Ecto neural progenitor cell (in vitro differentiated cells): ENCODE measurements at regions not wholly inside any gene's neighbourhood (a gene's known extent, or its start where the extent isn't known, plus 50 kb on each side); places are given as distances from the start of the nearest gene placed in this dataset.
"Not testable (repeated sequence)": the region's sequence is repeated elsewhere in the genome, so short reads cannot be mapped to it uniquely, and the experiment has no call there.

Source experiments
- DNase-seq: peaks from one replicate; pipeline ENCODE4 v3.0.0-alpha.2; 2018; ENCODE audit warnings: low spot score

DNA sequence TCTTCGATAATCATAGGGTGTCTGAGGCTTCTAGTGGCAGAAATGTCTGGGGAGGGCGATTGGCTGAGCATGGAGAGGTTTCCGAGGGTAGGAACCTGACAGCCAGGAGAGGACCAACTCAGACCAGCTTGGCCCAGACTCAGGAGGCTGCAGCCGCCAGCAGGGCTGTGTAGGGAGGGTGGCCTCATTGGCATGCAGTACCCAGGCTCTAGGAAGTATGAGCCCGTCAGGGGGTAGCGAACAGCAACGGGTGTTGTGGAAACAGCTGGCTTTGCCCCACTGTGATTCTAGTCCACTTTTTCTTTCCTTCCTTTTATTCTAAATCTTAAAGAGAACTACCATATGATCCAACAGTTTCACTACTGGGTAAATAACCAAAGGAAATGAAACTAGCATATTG is 103.3 kb downstream of the DIRAS3 start:
- DNase-seq: no peak

DNA sequence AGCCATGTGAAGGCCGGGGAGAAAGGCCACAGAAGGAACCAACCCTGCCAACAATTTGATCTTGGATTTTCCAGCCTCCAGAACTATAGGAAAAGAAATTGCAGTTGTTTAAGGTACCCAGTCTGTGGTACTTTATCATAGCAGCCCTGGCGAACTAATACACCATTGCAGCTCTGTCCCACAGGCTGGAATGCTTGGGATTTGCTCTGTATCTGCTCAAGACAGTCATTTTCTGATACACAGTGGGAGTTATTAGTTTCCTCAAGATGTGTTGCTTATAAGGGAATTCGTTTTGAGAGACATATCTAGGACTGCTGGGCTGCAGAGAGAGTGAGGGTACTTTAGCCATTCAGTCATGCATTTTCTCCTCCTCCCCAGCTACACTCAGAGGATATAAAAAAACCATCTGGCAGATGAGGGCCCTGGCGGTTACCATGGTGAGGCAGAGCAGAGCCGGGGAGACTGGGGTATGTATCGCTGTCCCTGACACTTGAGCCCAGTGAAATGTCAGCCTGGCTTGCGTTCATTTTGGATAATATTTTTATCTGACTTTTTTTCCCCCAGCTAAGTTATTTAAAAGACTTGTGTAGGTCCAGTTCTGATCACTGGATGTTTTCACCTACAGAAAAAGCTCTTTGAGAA is 104.6 kb downstream of the DIRAS3 start:
- DNase-seq: no peak

DNA sequence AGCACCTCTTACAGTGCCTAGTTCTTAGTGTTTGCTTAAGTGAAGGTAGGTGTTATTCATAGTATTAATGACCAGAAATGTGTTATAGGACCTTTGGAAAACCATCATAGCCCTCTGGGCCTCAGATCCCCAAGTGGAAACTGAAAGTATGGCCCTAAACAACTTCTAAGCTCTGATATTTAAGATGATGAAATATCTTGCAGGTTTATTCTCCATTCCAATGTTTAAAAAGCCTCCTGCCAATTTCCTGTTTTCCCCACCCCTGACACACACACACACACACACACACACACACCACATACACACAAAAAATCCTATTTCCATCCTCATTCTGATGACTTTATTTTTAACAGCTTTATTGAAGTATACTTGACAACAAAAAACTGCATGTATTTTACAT is 108.2 kb downstream of the DIRAS3 start:
- DNase-seq: no peak

DNA sequence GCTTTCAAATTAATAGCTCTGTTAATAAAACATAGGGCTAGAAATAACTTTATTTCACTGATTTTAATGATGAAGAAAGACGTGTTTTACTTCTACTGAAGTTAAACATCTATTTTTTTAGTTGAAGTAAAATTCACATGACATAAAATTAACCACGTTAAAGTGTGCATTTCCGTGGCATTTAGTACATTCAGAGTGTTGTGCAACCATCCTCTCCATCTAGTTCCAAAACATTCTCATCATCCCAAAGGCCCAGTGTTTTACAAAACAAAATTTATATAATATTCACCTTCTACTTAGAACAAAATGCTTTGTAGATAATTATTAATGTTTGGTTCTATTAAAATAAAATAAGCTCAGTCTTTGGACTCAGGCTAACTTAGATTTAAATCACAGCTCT is 108.5 kb upstream of the GNG12 start:
- DNase-seq: no peak

DNA sequence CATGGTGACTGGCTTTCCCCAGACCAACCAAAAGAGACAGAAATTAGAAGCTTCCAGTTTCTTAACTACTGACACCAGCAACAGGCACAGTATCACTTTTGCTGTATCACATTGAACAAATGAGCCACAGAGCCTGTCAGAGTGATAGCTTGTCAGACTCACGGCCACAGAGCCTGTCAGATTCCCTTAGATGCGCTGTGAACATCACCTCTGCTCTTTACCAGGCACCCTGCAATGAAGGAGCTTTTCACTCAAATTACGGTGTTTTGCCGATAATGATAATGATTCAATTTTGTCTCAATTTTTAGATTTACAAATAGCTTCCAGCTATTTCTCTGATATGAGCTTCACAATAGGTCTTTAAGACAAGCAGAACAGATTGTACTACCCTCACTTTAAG is 107.9 kb upstream of the GNG12 start:
- no peak for DNase-seq

DNA sequence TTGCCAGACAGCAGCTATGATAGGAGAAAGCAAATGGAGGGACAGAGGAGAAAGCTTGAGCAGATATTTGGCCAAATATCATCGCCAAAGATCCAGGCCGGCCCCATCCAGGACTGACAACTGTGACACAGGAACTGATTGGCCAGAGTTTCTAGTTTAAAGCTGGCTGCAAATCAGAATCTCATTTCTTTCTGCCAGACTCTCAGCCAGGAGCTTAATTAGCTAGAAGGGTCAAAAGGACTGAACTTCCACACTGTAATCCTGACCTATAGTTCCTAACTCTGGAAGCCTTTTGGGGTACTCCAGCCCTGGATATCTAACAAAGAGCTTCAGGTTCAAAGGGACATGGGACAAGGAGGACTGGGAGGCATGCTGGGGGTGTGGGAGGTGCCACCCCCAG is 106.7 kb upstream of the GNG12 start:
- no peak for DNase-seq

DNA sequence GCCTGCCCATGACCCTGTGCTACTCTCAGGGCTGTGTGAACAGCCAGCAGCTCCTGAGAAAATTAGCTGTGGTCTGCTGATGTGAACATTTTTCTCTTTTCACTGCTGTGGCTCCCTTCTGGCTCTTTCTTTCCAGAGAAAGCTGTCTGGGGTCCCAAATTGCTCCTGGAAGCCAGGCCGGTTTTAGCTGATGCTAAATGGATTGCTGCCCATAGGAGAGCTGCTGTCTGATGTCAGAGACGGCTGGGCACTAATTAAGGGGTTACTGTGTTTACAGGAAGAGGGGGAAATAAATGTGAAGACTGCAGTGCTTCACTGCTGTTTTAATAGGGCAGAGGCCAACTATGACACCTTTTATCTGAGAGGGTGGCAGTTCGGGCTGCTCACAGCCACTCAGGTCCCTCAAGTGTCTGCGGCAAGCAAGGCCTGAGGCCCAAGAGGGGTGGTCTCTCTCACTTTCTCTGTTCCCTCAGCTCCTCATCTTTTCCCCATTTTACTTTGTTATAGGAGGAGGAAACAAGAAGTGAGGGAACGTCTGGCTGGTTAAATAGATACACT is 106.0 kb upstream of the GNG12 start:
- DNase-seq: no peak

DNA sequence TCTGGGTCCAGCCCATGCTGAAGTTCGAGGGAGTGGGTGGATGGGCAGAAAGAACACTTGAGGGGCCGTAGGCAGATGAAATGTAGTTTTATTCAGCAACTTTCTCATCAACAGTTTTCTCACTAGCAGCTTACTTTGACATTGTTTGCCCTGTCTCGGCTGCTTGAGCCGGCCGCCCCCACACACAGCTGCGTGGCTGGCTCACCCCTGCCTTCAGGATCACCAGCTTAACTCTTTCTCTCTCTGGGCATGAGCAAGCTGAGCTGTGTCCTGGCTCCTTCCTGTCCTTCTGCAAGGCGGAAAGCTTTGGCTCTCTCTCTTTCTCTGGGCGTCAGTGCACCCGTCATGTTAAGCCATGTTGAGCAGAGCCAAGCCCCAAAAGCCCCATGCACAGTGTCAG is 104.4 kb upstream of the GNG12 start:
- no peak for DNase-seq

DNA sequence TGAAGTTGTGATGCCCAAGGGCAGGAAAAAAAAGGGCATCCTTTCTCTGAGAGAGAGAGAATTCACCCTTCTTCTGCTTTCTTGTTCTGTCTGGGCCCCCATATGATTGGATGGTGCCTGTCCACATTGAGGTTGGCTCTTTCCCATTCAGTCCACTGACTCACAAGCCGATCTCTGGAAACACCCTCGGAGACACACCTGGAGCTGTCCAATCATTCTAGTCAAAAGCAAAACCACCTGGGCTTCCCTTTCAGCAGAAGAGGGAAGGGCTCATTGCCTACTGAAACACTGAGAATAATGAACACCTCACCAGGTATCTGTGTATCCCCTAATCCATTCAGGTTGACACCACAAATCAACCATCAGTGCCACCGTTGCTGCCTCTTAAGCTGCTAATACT is 103.7 kb upstream of the GNG12 start:
- DNase-seq: no peak

DNA sequence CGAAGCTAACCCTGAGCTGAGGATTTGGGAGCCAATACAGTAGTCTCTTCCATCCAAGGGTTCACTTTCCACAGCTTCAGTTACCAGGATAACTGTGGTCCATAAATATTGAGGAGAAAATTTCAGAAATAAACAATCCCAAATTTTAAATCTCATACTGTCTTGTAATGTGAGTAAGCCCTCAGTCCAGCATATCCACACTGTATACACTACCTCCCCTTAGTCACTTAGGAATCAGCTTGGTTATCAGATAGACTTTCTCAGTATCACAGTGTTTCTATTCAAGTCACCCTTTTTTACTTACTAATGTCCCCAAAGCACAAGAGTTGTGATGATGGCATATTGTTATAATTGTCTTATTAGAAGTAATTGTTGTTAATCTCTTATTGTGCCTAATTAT is 102.3 kb upstream of the GNG12 start:
- DNase-seq: no peak

DNA sequence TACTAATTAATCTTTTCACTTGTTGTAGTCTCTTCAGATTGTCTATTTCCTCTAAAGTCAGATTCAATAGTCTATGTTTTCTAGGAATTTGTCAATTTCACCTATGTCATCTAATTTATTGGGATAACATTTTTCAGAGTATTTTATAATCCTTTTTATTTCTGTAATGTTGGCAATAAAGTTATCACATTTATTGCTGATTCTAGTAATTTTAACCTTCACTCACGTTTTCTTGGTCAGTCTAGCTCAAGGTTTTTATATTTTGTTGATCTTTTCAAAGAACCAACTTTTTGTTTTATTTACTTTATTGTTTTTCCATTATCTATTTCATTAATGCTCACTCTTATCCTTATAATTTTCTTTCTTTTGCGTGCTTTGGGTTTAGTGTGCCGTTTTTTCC is 97.9 kb upstream of the GNG12 start:
- DNase-seq: no peak

DNA sequence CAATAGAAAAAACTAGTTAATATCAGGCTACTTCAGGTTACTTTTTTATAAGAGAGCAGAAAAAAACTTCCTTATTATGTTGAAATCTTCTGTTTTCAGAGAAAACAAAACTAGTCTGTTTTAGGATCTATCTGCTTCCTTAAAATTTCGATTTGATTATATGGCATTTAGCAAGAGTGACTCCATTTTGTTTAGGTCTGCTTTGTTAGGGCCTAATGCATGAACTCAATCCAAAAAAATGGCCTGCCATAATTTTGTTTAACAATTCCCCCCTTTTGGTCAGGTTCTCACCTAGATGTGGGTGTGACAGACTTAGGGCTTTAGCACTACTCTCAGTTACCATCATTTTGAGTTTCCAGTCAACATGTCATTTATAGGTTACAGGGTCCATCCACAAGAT is 89.8 kb upstream of the GNG12 start:
- DNase-seq: no peak

DNA sequence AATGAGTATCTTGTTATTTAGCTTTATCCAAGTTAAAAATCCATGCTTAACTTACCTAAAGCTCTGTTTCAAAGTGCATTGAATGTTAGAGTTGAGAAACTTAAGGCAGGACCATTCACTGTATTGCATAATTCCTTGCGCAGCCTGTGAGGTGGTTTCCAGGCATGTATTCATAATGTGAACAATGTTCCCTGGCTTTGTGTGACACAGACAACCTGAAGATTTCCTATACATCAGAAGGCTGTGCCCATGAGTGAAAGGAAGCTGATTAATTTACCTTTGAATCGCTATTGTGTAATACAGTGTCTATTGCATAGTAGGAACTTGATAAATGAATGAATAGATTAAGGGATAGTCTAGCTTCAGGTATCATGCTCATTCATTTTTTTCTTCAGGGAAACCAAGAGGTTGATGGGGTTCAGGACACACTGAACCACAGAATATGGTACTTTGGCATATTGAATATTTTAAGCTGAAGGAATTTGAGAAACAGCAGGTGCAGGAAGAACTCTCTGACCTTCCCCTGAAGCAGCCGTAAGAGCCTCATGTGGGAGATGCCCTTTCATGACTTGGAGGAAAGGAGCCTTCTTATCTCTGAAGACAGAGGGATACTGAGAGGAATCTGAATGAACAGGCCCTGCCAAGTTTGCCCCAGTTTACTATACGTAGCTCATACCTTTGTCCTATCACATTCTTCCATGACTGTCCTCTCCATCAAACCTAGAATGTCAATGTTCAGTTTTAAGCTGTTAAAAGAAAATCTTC is 88.6 kb upstream of the GNG12 start:
- no peak for DNase-seq

DNA sequence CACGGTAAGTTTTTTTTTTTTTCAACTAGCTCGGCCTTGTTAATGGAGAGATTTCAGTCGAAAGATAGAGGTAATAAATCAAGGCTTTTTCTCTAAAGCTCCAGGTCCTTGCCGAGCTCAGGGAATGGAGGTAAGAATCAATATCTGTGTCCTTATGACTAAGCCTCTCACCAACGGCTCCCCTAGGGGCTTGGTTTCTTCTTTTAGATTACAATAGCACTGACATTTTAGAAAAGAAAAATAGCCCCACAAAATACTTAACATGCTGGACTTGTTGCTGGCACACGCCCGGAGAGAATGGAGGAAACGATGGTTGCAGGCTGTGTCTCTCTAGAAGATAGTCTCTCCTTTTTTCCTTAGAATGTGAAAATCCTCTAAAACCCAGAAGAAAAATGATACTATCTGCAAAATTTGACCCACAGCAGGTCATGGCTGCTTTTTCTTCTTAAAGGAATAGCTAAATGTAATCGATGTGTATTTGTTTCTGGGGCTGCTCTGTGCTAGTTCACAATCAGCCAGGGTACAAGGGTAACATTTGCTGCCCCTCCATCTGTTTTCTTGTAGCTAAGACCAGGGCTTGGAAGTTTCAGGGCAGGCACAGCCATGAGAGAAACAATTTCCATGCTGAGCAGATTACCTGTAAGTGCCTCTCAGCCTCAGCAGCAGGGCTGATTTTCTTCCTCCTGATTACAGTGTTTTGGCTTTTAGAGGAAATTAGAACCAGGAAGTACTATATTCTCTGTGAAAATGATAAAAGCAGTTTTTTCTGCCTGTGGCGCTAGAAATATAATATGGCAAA is 86.2 kb upstream of the GNG12 start:
- no peak for DNase-seq

DNA sequence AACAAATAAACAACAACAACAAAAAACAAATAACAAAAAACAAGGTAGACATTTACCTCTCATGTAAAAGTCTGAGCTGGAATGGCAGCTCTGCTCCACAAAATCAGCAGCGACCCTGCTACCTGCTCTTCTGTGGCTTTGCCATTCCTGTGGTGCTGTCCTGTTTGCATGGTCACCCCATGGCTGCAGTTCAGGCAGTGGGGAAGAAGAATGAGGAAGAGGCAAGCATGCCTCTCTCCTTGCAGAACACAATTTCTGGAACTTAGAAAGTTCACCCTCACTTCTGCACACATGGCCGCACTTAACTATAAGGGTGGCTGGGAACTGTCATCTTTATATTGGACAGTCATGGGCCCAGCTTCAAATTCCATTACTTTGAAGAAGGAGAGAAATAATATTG is 84.8 kb upstream of the GNG12 start:
- DNase-seq: no peak

DNA sequence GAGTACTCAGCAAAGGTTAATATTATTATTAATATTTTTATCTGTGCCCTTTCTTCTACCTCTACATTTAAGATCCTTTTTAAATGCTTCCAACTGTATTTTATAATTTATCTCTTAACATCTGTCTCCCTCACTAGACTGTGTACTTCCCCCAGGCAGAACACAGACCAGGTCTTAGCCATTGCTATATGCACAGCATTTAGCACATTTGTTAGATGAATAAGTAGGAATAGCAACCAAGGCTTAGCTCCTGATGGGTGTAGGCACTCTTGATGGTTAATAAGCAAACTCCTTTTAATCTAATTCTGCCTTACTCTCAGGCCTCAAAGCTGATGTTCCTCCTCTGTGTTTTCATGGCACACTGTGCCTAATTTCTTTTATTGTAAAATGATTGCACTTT is 83.7 kb upstream of the GNG12 start:
- DNase-seq: no peak

DNA sequence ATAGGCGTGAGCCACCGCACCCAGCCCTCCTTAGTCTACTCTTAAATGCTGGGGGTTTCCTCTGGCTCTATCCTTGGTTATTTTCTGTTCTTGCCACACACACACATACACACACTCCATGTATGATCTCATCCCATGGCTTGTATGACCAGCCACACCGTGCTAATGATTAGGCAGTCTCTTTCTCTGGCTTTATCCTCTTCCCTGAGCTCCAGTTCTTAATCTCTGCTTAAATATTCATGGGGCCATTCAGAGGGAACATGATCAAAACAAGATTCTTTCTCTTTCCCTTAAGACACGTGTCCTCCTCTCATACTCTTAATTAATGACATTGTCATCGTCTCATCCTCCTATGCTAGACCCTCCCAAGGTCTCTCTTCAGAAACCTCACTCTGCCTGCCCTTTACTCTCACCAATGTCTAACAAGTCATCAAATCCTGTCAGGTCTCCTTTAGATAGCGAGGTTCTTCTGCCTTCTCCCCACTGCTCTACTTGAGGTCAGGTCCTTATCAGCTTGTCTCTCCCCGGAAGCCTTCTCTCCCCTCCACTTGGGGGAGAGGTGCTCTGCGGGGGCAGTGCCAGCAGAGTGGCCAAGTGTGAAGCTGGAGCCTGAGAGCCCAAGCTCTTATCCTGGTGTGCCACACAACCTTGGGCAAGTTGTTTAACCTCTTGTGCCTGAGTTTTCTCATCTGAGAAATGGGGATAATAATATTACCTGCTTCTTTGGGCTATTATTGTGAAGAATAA is 83.0 kb upstream of the GNG12 start:
- no peak for DNase-seq

DNA sequence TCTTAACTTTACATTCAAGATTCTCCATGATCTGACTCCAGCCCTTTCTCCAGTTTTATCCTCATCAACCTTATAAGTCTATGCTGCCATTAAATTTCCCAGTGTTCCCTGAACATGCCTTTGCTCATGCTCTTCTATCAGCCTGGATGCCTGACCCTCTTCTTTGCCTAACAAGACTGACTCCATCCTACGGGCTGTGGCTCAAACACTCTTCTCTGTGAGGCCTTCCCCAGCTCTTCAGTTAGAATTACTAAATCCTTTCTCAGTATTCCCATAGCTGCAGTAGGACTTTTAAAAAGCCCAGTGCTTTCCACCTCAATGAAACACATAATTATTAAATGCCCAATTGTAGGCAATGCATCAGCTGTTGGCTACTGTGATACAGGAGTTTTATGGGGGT is 76.5 kb upstream of the GNG12 start:
- no peak for DNase-seq

DNA sequence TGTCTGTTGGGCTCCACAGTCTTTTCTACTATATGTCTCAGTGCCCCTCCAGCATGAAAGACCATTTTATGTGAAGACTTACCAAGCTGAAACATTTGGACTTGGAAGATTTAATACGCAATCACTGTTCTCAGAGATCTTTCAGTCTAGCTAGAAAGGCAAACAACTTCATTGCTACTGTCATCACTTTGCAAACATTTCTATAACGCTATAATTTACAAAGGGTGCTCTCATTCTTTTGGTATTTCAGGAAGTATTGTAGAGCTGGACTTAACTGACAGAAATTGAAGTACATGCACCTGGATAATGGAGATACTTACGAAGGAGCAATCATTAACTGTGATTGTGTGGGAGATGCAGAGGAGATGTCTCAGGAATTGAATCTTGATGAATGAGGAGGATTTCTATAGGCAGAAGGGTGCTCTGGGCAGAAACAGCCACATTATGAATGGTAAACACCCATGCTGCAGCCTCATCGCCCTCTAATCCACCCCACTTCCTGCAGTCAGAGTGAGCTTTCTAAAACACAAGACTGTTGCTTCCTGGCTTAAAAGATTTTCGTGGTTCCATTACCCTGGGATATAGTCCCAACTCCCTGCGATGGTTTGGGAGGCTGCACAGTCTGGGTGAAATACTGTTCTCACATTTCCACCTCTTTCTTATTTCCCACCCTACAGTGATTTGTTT is 75.1 kb upstream of the GNG12 start:
- no peak for DNase-seq

DNA sequence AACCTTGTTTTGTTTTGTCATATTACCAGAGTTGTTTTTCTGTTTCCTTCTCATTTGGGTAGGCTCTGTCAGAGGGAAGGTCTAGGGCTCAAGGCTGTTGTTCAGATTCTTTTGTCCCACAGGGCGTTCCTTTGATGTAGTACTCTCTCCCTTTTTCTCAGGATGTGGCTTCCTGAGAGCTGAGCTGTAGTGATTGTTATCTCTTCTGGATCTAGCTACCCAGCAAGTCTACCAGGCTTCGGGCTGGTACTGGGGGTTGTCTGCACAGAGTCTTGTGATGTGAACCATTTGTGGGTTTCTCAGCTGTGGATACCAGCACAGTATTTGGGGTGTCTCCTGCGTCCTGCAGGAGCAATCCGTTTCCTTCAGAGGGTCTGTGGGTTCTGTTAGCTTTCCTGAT is 74.2 kb upstream of the GNG12 start:
- DNase-seq: not testable (repeated sequence)

DNA sequence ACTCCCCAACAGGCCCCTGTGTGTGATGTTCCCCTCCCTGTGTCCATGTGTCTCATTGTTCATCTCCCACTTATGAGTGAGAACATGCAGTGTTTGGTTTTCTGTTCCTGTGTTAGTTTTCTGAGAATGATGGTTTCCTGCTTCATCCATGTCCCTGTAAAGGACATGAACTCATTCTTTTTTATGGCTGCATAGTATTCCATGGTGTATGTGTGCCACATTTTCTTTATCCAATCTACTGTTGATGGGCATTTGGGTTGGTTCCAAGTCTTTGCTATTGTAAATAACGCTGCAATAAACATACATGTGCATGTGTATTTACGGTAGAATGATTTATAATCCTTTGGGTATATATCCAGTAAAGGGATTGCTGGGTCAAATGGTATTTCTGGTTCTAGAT is 72.7 kb upstream of the GNG12 start:
- not testable (repeated sequence) for DNase-seq
